ENCODE measurements at regions not wholly inside any gene's neighbourhood (a gene's known extent, or its start where the extent isn't known, plus 50 kb on each side); places are given as distances from the start of the nearest gene placed in this dataset.

- WGBS (ENCODE audit: low lambda C conversion rate, missing lambda C conversion rate), result 44% methylated on average over 5 of the region's 5 CpGs
- Histone ChIP-seq H3K4me2 (no peak overlapping the region), H4K20me1 (ENCODE audit: insufficient read depth, poor library complexity, severe bottlenecking) (no peaks in the 10 kb centered on the region)
Observed at GRCh38 chr4:152206185-152206584, 329.7 kb downstream of the FBXW7 start.

GRCh38 chr4:152202415-152202814 lies 333.5 kb downstream of the FBXW7 start:
- TF ChIP-seq CTCF (IDR thresholded peaks at IDR 0.05; ENCODE audit: poor library complexity) (no peak), EZH2phosphoT487 (IDR thresholded peaks at IDR 0.05; ENCODE audit: low read depth, severe bottlenecking, unreplicated experiment) (no peak), EZH2 (IDR thresholded peaks at IDR 0.05; ENCODE audit: borderline replicate concordance) (no peak)
- Histone ChIP-seq H3K27ac (no peak overlapping the region), H2AFZ (no peak overlapping the region), H3K79me2 (no peaks in the 10 kb centered on the region), H3K9me2 (replicated peaks; ENCODE audit: insufficient read depth) (no peaks in the 10 kb centered on the region), H3K4me1 (ENCODE audit: insufficient read depth) (no peaks in the 10 kb centered on the region), H3K36me3 (replicated peaks; ENCODE audit: insufficient read depth, low read depth) (no peaks in the 10 kb centered on the region), H3K4me3 (no peak overlapping the region), H3K27me3 (no peaks in the 10 kb centered on the region), H3K4me2 (no peak overlapping the region), H4K20me1 (ENCODE audit: insufficient read depth, poor library complexity, severe bottlenecking) (no peaks in the 10 kb centered on the region), H3K9me3 (ENCODE audit: low read depth) (no peaks in the 10 kb centered on the region)
- DNase-seq (ENCODE audit: low spot score), result no peak
- WGBS (ENCODE audit: low lambda C conversion rate, missing lambda C conversion rate), result 86% methylated on average over 3 of the region's 3 CpGs

More at GRCh38 chr4:152206185-152206584, 329.7 kb downstream of the FBXW7 start:
- no peaks in the 10 kb centered on the region for H3K9me2 ChIP-seq (replicated peaks; ENCODE audit: insufficient read depth)
- no peak overlapping the region for H3K4me3 ChIP-seq
- no peak for TF ChIP-seq EZH2 (IDR thresholded peaks at IDR 0.05; ENCODE audit: borderline replicate concordance)
- TF ChIP-seq EZH2phosphoT487 (IDR thresholded peaks at IDR 0.05; ENCODE audit: low read depth, severe bottlenecking, unreplicated experiment), result no peak
- TF ChIP-seq CTCF (IDR thresholded peaks at IDR 0.05; ENCODE audit: poor library complexity), result no peak
- H3K27me3 ChIP-seq, result no peaks in the 10 kb centered on the region
- H3K36me3 ChIP-seq (replicated peaks; ENCODE audit: insufficient read depth, low read depth), result no peaks in the 10 kb centered on the region
- DNase-seq (ENCODE audit: low spot score), result no peak
- no peak overlapping the region for H3K27ac ChIP-seq
- no peak overlapping the region for H2AFZ ChIP-seq
- H3K79me2 ChIP-seq, result no peaks in the 10 kb centered on the region
- H3K4me1 ChIP-seq (ENCODE audit: insufficient read depth), result no peaks in the 10 kb centered on the region
- H3K9me3 ChIP-seq (ENCODE audit: low read depth), result no peaks in the 10 kb centered on the region

- Histone ChIP-seq H3K9me3 (ENCODE audit: low read depth) (no peaks in the 10 kb centered on the region), H3K27ac (no peak overlapping the region), H3K36me3 (replicated peaks; ENCODE audit: insufficient read depth, low read depth) (no peaks in the 10 kb centered on the region), H3K27me3 (no peaks in the 10 kb centered on the region), H3K4me3 (no peak overlapping the region), H3K4me2 (no peak overlapping the region), H4K20me1 (ENCODE audit: insufficient read depth, poor library complexity, severe bottlenecking) (no peaks in the 10 kb centered on the region), H2AFZ (no peak overlapping the region), H3K9me2 (replicated peaks; ENCODE audit: insufficient read depth) (no peaks in the 10 kb centered on the region), H3K79me2 (no peaks in the 10 kb centered on the region), H3K4me1 (ENCODE audit: insufficient read depth) (no peaks in the 10 kb centered on the region)
- 85% methylated on average over 7 of the region's 7 CpGs for WGBS (ENCODE audit: low lambda C conversion rate, missing lambda C conversion rate)
- TF ChIP-seq CTCF (IDR thresholded peaks at IDR 0.05; ENCODE audit: poor library complexity), result no peak
- DNase-seq (ENCODE audit: low spot score), result no peak
Observed at GRCh38 chr4:152200511-152201333, 335.2 kb downstream of the FBXW7 start.

Measured in hepatocyte (in vitro differentiated cells).